H1 (cell line): ENCODE measurements at regions not wholly inside any gene's neighbourhood (a gene's known extent, or its start where the extent isn't known, plus 50 kb on each side); places are given as distances from the start of the nearest gene placed in this dataset.

Experiments used
- CTCF ChIA-PET: fragments of 300-600 bp; sonication (Branson Sonifier 250); formaldehyde crosslinking; loops from one replicate; lab custom pipeline; 2021; ENCODE audit not compliant: partially characterized antibody; lab: Charles Lee
- POLR2A ChIA-PET: fragments of 300-600 bp; sonication (Branson Sonifier 250); formaldehyde crosslinking; loops from one replicate; lab custom pipeline; 2021; ENCODE audit warnings: inconsistent platforms; ENCODE audit not compliant: partially characterized antibody; lab: Charles Lee
- DNase-seq, 2 experiments: peaks; one replicate each; pipeline versions ENCODE4 v3.0.0 to v3.0.0-alpha.2; 2010 to 2022; ENCODE audit warnings: low spot score in 2 of 2, low read depth in 1 of 2, mixed read lengths in 1 of 2
- FAIRE-seq: peaks from 2 replicates; lab custom pipeline; 2011; peaks lifted over from hg19 to GRCh38; lab: Jason Lieb, UNC
- H2AFZ ChIP-seq: 2 replicates; pipeline ENCODE4 v1.8.1; 2012; ENCODE audit warnings: low read length, inconsistent platforms
- H2AK5ac ChIP-seq: 2 replicates; pipeline ENCODE4 v1.6.1; 2013; ENCODE audit warnings: low read depth, low read length
- H2BK120ac ChIP-seq: replicated peaks from 2 replicates; pipeline ENCODE3; 2013; ENCODE audit warnings: low read depth, low read length, inconsistent platforms
- H2BK12ac ChIP-seq: 2 replicates; pipeline ENCODE4 v1.6.1; 2013; ENCODE audit warnings: low read depth, low read length
- H2BK15ac ChIP-seq: 2 replicates; pipeline ENCODE4 v1.6.1; 2013; ENCODE audit warnings: low read length
- H2BK20ac ChIP-seq: 2 replicates; pipeline ENCODE4 v1.6.1; 2013; ENCODE audit warnings: low read length
- H2BK5ac ChIP-seq: 2 replicates; pipeline ENCODE4 v1.6.1; 2013; ENCODE audit warnings: low read depth, low read length
- H3K14ac ChIP-seq: 2 replicates; pipeline ENCODE4 v1.6.1; 2013; ENCODE audit warnings: inconsistent platforms; ENCODE audit not compliant: insufficient read length
- H3K18ac ChIP-seq: 2 replicates; pipeline ENCODE4 v1.6.1; 2013; ENCODE audit warnings: low read length; ENCODE audit errors: extremely low read depth
- H3K23ac ChIP-seq: 2 replicates; pipeline ENCODE4 v1.6.1; 2013; ENCODE audit warnings: inconsistent platforms; ENCODE audit not compliant: insufficient read length
- H3K23me2 ChIP-seq: 2 replicates; pipeline ENCODE4 v1.6.1; 2013; ENCODE audit warnings: low read depth, low read length
- H3K27ac ChIP-seq: 2 replicates; pipeline ENCODE4 v1.6.1; 2011; ENCODE audit warnings: low read depth, low read length, inconsistent platforms
- H3K27me3 ChIP-seq, 4 experiments: replicated peaks in 1 of 4; 1 replicate in 1 of 4; 2 replicates in 3 of 4; pipeline versions ENCODE4 v1.6.1 to v1.8.1; 2011 to 2013; ENCODE audit warnings: low read length in 3 of 4, mild to moderate bottlenecking in 3 of 4, inconsistent platforms in 2 of 4, mixed read lengths in 2 of 4, moderate library complexity in 1 of 4; ENCODE audit not compliant: control insufficient read depth in 3 of 4, insufficient read depth in 3 of 4; ENCODE audit errors: extremely low read depth in 1 of 4
- H3K36me3 ChIP-seq, 4 experiments: 2 replicates each; pipeline versions ENCODE4 v1.6.1 to v1.8.1; 2011 to 2013; ENCODE audit warnings: mild to moderate bottlenecking in 4 of 4, low read length in 3 of 4, moderate library complexity in 2 of 4, control low read depth in 1 of 4, inconsistent platforms in 1 of 4; ENCODE audit not compliant: insufficient read depth in 4 of 4, control insufficient read depth in 2 of 4
- H3K4ac ChIP-seq: replicated peaks from 2 replicates; pipeline ENCODE3; 2013; ENCODE audit warnings: low read length, low read depth, mixed read lengths, inconsistent platforms; ENCODE audit not compliant: insufficient read length
- H3K4me1 ChIP-seq, 4 experiments: replicated peaks in 1 of 4; 1 replicate in 1 of 4; 2 replicates in 3 of 4; pipeline versions ENCODE4 v1.6.1 to v1.8.1; 2011 to 2013; ENCODE audit warnings: low read length in 3 of 4, inconsistent platforms in 2 of 4, mixed read lengths in 1 of 4; ENCODE audit not compliant: insufficient read depth in 4 of 4, control insufficient read depth in 3 of 4
- H3K4me2 ChIP-seq, 2 experiments: 2 replicates each; pipeline versions ENCODE4 v1.6.1 to v1.8.1; 2011 to 2013; ENCODE audit warnings: low read depth in 2 of 2, low read length in 2 of 2, control low read depth in 1 of 2, inconsistent platforms in 1 of 2, mild to moderate bottlenecking in 1 of 2; ENCODE audit not compliant: insufficient read depth in 1 of 2
- H3K4me3 ChIP-seq, 4 experiments: fragments of 200-600, 300-600 bp in 1 of 4; sonication (generic), shearing (Covaris generic), sonication (Bioruptor Twin) in 1 of 4; 2 replicates each; pipeline versions ENCODE4 v1.5.1 to v1.8.1; 2011 to 2016; ENCODE audit warnings: low read length in 4 of 4, low read depth in 3 of 4, control low read depth in 2 of 4, inconsistent platforms in 2 of 4, mild to moderate bottlenecking in 2 of 4, mixed read lengths in 1 of 4, moderate library complexity in 1 of 4; ENCODE audit not compliant: insufficient read depth in 2 of 4; ENCODE audit errors: extremely low read depth in 1 of 4
- H3K56ac ChIP-seq: replicated peaks from 2 replicates; pipeline ENCODE3; 2013; ENCODE audit warnings: low read depth, mild to moderate bottlenecking, mixed read lengths, low read length, inconsistent platforms; ENCODE audit not compliant: insufficient read length
- H3K79me1 ChIP-seq: 2 replicates; pipeline ENCODE4 v1.6.1; 2013; ENCODE audit warnings: low read depth, low read length, control low read depth
- H3K79me2 ChIP-seq, 2 experiments: 2 replicates each; pipeline versions ENCODE4 v1.6.1 to v1.8.1; 2012 to 2013; ENCODE audit warnings: low read length in 2 of 2, mild to moderate bottlenecking in 2 of 2, inconsistent platforms in 1 of 2; ENCODE audit not compliant: insufficient read depth in 2 of 2, control insufficient read depth in 1 of 2
- H3K9ac ChIP-seq, 4 experiments: replicated peaks in 1 of 4; 1 replicate in 1 of 4; 2 replicates in 3 of 4; pipeline versions ENCODE4 v1.6.1 to v1.8.1; 2011 to 2013; ENCODE audit warnings: low read depth in 3 of 4, low read length in 3 of 4, control low read depth in 2 of 4, mild to moderate bottlenecking in 2 of 4, moderate library complexity in 2 of 4, inconsistent platforms in 1 of 4; ENCODE audit errors: extremely low read depth in 1 of 4
- H3K9me3 ChIP-seq, 2 experiments: 2 replicates each; pipeline versions ENCODE4 v1.6.1 to v1.8.1; 2012 to 2013; ENCODE audit warnings: mild to moderate bottlenecking in 2 of 2, moderate library complexity in 2 of 2, control low read depth in 1 of 2, inconsistent platforms in 1 of 2, low read depth in 1 of 2, low read length in 1 of 2, mixed read lengths in 1 of 2; ENCODE audit not compliant: insufficient read depth in 2 of 2
- H4K20me1 ChIP-seq, 2 experiments: replicated peaks in 1 of 2; 2 replicates each; pipeline versions ENCODE3 to v1.8.1; 2011 to 2013; ENCODE audit warnings: inconsistent platforms in 2 of 2, low read length in 2 of 2, mild to moderate bottlenecking in 1 of 2; ENCODE audit not compliant: insufficient read depth in 2 of 2, control insufficient read depth in 1 of 2
- H4K5ac ChIP-seq: 2 replicates; pipeline ENCODE4 v1.6.1; 2013; ENCODE audit warnings: low read length, low read depth, mixed read lengths, inconsistent platforms; ENCODE audit not compliant: insufficient read length
- H4K8ac ChIP-seq: 2 replicates; pipeline ENCODE4 v1.8.0; 2013; ENCODE audit warnings: mild to moderate bottlenecking, moderate library complexity, low read length, inconsistent platforms; ENCODE audit not compliant: insufficient read depth; ENCODE audit errors: extremely low read depth
- H4K91ac ChIP-seq: replicated peaks from 2 replicates; pipeline ENCODE3; 2013; ENCODE audit warnings: low read length, mixed read lengths, inconsistent platforms; ENCODE audit not compliant: insufficient read length
- BRCA1 ChIP-seq: IDR thresholded peaks from 2 replicates; pipeline ENCODE4 v1.6.1; 2012; ENCODE audit warnings: low read depth, low read length, improper control_type of control experiment
- RNF2 ChIP-seq: fragments of 200-900, 300-1000 bp; sonication (generic); IDR thresholded peaks from 2 replicates; pipeline ENCODE4 v1.7.1; 2016; ENCODE audit warnings: borderline replicate concordance, low read depth, mild to moderate bottlenecking, antibody characterized with exemption, low read length; ENCODE audit not compliant: poor library complexity, severe bottlenecking; ENCODE audit errors: missing control alignments
- TCF12 ChIP-seq: IDR thresholded peaks from 2 replicates; pipeline ENCODE4 v1.6.1; 2011; ENCODE audit warnings: low read depth, mild to moderate bottlenecking, low read length
- ZNF274 ChIP-seq: IDR thresholded peaks from 2 replicates; pipeline ENCODE4 v1.7.0; 2012; ENCODE audit warnings: low read length, borderline replicate concordance; ENCODE audit errors: extremely low read depth
- WGBS, 2 experiments: shearing (Covaris generic) in 1 of 2; methylation state at CpG; one replicate each; pipeline versions ENCODE4 v1.1.6 to v1.1.7; 2013 to 2015; ENCODE audit warnings: low lambda C conversion rate in 2 of 2, mixed read lengths in 2 of 2, inconsistent platforms in 1 of 2, low coverage in 1 of 2, missing lambda C conversion rate in 1 of 2; ENCODE audit not compliant: insufficient replicate concordance in 2 of 2, insufficient coverage in 1 of 2, insufficient read length in 1 of 2; ENCODE audit errors: extremely low coverage in 1 of 2, missing lambda C conversion rate in 1 of 2; 5-methylcytosine and 5-hydroxymethylcytosine counted together
- TF ChIP-seq, protein P1 (sequence below), 3 experiments: IDR thresholded peaks; 1 replicate in 2 of 3; 2 replicates in 1 of 3; pipeline versions ENCODE4 v1.5.1 to v1.6.1; 2011; ENCODE audit warnings: low read length in 3 of 3, mild to moderate bottlenecking in 3 of 3, inconsistent platforms in 2 of 3, low read depth in 1 of 3, moderate library complexity in 1 of 3; ENCODE audit not compliant: insufficient read depth in 1 of 3; ENCODE audit errors: control extremely low read depth in 1 of 3
- TF ChIP-seq, protein P2 (sequence below): IDR thresholded peaks from 2 replicates; pipeline ENCODE4 v1.6.1; 2012; ENCODE audit warnings: inconsistent platforms

DNA sequence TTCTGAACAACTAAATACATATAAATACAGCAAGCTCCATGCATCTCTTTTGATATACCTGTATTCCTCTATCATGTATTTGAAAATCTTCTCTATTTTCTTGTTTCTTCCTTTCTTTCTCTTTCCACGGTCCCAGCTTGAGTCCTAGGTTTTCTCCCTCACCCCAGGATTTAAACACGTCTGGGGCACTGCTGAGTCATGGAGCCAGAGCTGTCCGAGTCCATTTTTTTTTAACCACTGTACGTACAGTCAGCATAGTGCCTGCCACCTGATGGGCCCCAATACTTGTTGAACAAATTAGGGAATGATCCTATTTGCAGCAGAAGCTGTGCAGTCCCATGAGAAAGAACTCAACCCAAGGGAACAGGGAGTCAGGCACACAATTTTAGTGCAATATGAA is 158.1 kb downstream of the ATP23 start:
- CTCF ChIA-PET = interaction anchor here (1.0 kb wide), 1 partner anchor 9 kb away, joined by 3 read pairs; no protein-coding TSS in a partner anchor
- Histone ChIP-seq H3K9ac (no peak overlapping the region), H2BK120ac (no peak overlapping the region), H3K79me1 (no peaks in the 10 kb centered on the region), H3K4me1 (no peaks in the 10 kb centered on the region), H3K56ac (no peak overlapping the region), H4K91ac (no peak overlapping the region), H3K79me2 (no peaks in the 10 kb centered on the region), H2AFZ (no peak overlapping the region), H3K9me3 (no peaks in the 10 kb centered on the region; a peak in 1 of 4 replicates), H4K20me1 (no peaks in the 10 kb centered on the region), H2BK5ac (no peak overlapping the region), H3K4me3 (no peak overlapping the region), H3K14ac (no peak overlapping the region), H4K8ac (no peak overlapping the region; the same call in 1 of the 2 replicates), H3K27ac (no peak overlapping the region), H3K23me2 (no peaks in the 10 kb centered on the region), H3K18ac (no peak overlapping the region), H3K36me3 (no peaks in the 10 kb centered on the region), H2BK12ac (no peak overlapping the region), H3K4me2 (no peak overlapping the region), H2BK20ac (no peak overlapping the region), H3K4ac (no peak overlapping the region), H2BK15ac (no peak overlapping the region), H4K5ac (no peak overlapping the region), H3K23ac (no peak overlapping the region), H2AK5ac (no peak overlapping the region), H3K27me3 (no peaks in the 10 kb centered on the region)
- TF ChIP-seq BRCA1 (no peak), RNF2 (no peak), ZNF274 (no peak), TCF12 (no peak)
- TF ChIP-seq, protein P1, sequence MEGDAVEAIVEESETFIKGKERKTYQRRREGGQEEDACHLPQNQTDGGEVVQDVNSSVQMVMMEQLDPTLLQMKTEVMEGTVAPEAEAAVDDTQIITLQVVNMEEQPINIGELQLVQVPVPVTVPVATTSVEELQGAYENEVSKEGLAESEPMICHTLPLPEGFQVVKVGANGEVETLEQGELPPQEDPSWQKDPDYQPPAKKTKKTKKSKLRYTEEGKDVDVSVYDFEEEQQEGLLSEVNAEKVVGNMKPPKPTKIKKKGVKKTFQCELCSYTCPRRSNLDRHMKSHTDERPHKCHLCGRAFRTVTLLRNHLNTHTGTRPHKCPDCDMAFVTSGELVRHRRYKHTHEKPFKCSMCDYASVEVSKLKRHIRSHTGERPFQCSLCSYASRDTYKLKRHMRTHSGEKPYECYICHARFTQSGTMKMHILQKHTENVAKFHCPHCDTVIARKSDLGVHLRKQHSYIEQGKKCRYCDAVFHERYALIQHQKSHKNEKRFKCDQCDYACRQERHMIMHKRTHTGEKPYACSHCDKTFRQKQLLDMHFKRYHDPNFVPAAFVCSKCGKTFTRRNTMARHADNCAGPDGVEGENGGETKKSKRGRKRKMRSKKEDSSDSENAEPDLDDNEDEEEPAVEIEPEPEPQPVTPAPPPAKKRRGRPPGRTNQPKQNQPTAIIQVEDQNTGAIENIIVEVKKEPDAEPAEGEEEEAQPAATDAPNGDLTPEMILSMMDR (IDR thresholded peaks at IDR 0.05; ENCODE audit: control extremely low read depth in 1 of 3, insufficient read depth in 1 of 3, low read depth in 1 of 3, low read length in 3 of 3) = no peak
- TF ChIP-seq, protein P2, sequence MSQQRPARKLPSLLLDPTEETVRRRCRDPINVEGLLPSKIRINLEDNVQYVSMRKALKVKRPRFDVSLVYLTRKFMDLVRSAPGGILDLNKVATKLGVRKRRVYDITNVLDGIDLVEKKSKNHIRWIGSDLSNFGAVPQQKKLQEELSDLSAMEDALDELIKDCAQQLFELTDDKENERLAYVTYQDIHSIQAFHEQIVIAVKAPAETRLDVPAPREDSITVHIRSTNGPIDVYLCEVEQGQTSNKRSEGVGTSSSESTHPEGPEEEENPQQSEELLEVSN = no peak
- WGBS, 2 experiments = 92% methylated on average over 4 of the region's 4 CpGs; no CpG with 5 or more reads in 1 of the 2 experiments
- POLR2A ChIA-PET = interaction anchor here (1.0 kb wide), 1 partner anchor 9 kb away, joined by 3 read pairs; no protein-coding TSS in a partner anchor
- FAIRE-seq (no peak), DNase-seq (no peak)
